ENCODE measurements at regions not wholly inside any gene's neighbourhood (a gene's known extent, or its start where the extent isn't known, plus 50 kb on each side); places are given as distances from the start of the nearest gene placed in this dataset.

DNA sequence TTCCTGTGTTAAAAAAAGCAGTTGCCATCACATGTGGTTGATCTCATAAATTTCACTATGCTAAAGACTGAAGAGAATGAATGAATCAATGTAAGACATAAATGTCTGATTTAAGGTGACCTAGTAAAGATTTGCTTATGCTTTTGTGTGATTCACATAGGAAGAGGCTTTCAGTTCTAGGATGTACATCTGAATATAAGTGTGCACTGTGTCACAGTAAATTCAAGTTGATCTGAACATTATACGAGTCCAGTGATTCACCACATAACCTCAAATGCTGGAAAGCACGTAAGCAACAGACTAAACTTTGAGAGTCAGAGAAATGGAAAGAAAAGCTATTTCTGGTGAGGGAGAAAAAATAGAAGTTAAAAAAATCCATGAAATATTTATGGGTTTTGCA, 567.9 kb downstream of the EPHA5 start:
- TF ChIP-seq, protein P1, sequence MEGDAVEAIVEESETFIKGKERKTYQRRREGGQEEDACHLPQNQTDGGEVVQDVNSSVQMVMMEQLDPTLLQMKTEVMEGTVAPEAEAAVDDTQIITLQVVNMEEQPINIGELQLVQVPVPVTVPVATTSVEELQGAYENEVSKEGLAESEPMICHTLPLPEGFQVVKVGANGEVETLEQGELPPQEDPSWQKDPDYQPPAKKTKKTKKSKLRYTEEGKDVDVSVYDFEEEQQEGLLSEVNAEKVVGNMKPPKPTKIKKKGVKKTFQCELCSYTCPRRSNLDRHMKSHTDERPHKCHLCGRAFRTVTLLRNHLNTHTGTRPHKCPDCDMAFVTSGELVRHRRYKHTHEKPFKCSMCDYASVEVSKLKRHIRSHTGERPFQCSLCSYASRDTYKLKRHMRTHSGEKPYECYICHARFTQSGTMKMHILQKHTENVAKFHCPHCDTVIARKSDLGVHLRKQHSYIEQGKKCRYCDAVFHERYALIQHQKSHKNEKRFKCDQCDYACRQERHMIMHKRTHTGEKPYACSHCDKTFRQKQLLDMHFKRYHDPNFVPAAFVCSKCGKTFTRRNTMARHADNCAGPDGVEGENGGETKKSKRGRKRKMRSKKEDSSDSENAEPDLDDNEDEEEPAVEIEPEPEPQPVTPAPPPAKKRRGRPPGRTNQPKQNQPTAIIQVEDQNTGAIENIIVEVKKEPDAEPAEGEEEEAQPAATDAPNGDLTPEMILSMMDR (IDR thresholded peaks at IDR 0.05): no peak
- TF ChIP-seq POLR2A (IDR thresholded peaks at IDR 0.05): no peak

Data from Peyer's patch (tissue), 4 donors.